ENCODE measurements at regions not wholly inside any gene's neighbourhood (a gene's known extent, or its start where the extent isn't known, plus 50 kb on each side); places are given as distances from the start of the nearest gene placed in this dataset.
"Not testable (repeated sequence)": the region's sequence is repeated elsewhere in the genome, so short reads cannot be mapped to it uniquely, and the experiment has no call there.

DNA sequence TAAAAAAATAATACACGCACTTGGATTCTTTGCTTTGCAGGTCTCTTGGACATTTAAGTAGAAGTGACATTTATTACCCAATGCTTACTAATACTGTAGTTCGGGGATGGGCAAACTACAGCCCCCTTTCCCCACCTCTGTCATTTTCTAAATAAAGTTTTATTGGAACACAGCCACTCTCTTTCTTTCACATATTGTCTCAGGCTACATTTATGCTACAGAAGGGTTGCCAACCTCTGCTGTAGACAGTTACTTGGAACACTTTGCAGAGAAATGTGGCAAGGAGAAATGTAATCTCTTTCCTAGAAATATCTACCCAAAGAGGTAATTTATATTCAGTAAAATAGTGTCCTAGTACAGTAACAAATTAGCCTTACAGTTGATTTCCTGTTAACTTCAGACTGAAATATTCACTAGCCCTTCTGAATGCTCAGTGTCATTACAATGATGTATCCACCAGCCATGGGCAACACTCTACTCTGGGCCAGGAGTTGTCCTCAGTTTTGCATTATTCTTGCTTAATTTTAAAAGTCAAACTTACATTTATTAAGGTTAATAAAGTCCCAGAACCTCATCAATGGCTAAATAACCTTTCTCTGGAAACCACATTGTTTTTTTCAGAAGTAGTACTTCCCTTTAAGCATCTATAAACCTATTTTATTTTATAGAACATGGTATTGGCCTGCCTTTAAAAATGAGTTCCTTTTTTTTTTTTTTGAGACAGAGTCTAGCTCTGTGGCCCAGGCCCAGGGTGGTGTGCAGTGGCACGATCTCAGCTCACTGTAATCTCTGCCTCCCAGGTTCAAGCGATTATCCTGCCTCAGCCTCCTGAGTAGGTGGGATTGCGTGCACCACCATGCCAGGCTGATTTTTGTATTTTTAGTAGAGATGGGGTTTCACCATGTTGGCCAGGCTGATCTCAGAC is 269.6 kb upstream of the AMIGO2 start:
- Histone ChIP-seq H3K4me3 (ENCODE audit: low read length in 2 of 2) (no peak overlapping the region), H3K27ac (ENCODE audit: low read depth in 1 of 2, low read length in 2 of 2) (no peak overlapping the region), H3K36me3 (ENCODE audit: control insufficient read depth in 1 of 2, insufficient read depth in 2 of 2, low read length in 1 of 2) (no peaks in the 10 kb centered on the region), H3K27me3 (ENCODE audit: control insufficient read depth in 1 of 2, insufficient read depth in 2 of 2, low read length in 1 of 2) (no peaks in the 10 kb centered on the region), H3K9me3 (ENCODE audit: control insufficient read depth, low read length) (no peaks in the 10 kb centered on the region), H3K4me1 (ENCODE audit: control insufficient read depth in 1 of 2, insufficient read depth in 2 of 2, low read length in 2 of 2) (no peaks in the 10 kb centered on the region)
- 32 to 69% methylated on average over 5 of the region's 5 CpGs for WGBS, 2 donors
- DNase-seq (no peak), ATAC-seq (ENCODE audit: low FRiP score) (no peak)
- intact Hi-C loops (cut with DNase I), result no loop called here

GRCh38 chr12:47348206-47348605 is 268.4 kb upstream of the AMIGO2 start:
- WGBS, 2 donors, result 77 to 88% methylated on average over 1 of the region's 1 CpG
- H3K27me3 ChIP-seq (ENCODE audit: control insufficient read depth in 1 of 2, insufficient read depth in 2 of 2, low read length in 1 of 2), result no peaks in the 10 kb centered on the region

DNA sequence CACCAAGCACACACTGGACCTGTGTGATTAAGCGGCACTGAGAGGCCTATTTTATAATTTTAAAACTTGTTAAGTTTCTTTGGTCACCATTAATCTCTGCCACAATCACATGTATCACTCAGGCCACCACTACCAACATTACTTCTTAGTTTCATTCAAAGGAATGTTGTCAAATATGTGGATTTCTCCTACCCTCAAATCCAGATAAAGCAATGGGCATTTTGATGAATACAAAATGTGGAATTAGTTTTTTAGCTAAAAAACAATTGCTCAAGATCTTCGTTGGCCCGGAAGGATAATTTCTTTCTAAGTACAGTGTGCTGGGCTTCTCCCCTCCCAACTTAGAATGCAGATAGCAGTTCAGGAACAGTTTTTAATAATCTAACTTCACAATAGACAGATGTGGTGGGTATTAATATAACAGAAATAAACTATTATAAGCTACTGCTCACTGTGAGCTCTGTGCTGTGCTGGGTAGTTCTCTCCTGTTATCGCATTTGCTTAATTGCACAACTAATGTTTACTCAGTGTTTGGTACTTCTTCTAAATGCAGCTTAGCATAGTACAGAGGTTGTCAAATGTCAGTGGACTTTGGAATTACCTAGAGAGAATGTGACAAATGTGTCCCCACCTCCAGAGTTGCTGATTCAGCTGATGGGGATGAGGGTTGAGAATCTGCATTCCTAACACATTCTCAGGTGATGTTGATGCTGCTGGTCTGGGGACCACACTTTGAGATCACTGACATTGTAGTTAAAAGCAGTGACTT is 266.7 kb upstream of the AMIGO2 start:
- WGBS, 2 donors, result 73 to 76% methylated on average over 4 of the region's 4 CpGs
- ATAC-seq (ENCODE audit: low FRiP score), result no peak

More at GRCh38 chr12:47348206-47348605, 268.4 kb upstream of the AMIGO2 start:
- DNase-seq (no peak), ATAC-seq (ENCODE audit: low FRiP score) (no peak)
- Histone ChIP-seq H3K4me3 (ENCODE audit: low read length in 2 of 2) (no peak overlapping the region), H3K27ac (ENCODE audit: low read depth in 1 of 2, low read length in 2 of 2) (no peak overlapping the region), H3K36me3 (ENCODE audit: control insufficient read depth in 1 of 2, insufficient read depth in 2 of 2, low read length in 1 of 2) (no peaks in the 10 kb centered on the region), H3K9me3 (ENCODE audit: control insufficient read depth, low read length) (no peaks in the 10 kb centered on the region), H3K4me1 (ENCODE audit: control insufficient read depth in 1 of 2, insufficient read depth in 2 of 2, low read length in 2 of 2) (no peaks in the 10 kb centered on the region)
- intact Hi-C loops (cut with DNase I), result no loop called here

GRCh38 chr12:47343684-47344567 is 264.2 kb upstream of the AMIGO2 start:
- DNase-seq (no peak), ATAC-seq (ENCODE audit: low FRiP score) (no peak)
- WGBS, 2 donors, result 25 to 42% methylated on average over 2 of the region's 2 CpGs
- intact Hi-C loops (cut with DNase I), result no loop called here
- H3K27me3 ChIP-seq (ENCODE audit: control insufficient read depth in 1 of 2, insufficient read depth in 2 of 2, low read length in 1 of 2), result no peaks in the 10 kb centered on the region
- H3K9me3 ChIP-seq (ENCODE audit: control insufficient read depth, low read length), result no peaks in the 10 kb centered on the region
- H3K27ac ChIP-seq (ENCODE audit: low read depth in 1 of 2, low read length in 2 of 2), result no peak overlapping the region
- H3K4me3 ChIP-seq (ENCODE audit: low read length in 2 of 2), result no peak overlapping the region
- H3K36me3 ChIP-seq (ENCODE audit: control insufficient read depth in 1 of 2, insufficient read depth in 2 of 2, low read length in 1 of 2), result no peaks in the 10 kb centered on the region
- H3K4me1 ChIP-seq (ENCODE audit: control insufficient read depth in 1 of 2, insufficient read depth in 2 of 2, low read length in 2 of 2), result no peaks in the 10 kb centered on the region

More for the DNA sequence above, 266.7 kb upstream of the AMIGO2 start:
- Histone ChIP-seq H3K27me3 (ENCODE audit: control insufficient read depth in 1 of 2, insufficient read depth in 2 of 2, low read length in 1 of 2) (no peaks in the 10 kb centered on the region), H3K36me3 (ENCODE audit: control insufficient read depth in 1 of 2, insufficient read depth in 2 of 2, low read length in 1 of 2) (no peaks in the 10 kb centered on the region), H3K9me3 (ENCODE audit: control insufficient read depth, low read length) (no peaks in the 10 kb centered on the region), H3K27ac (ENCODE audit: low read depth in 1 of 2, low read length in 2 of 2) (no peak overlapping the region), H3K4me3 (ENCODE audit: low read length in 2 of 2) (no peak overlapping the region), H3K4me1 (ENCODE audit: control insufficient read depth in 1 of 2, insufficient read depth in 2 of 2, low read length in 2 of 2) (no peaks in the 10 kb centered on the region)
- DNase-seq, result no peak
- intact Hi-C loops (cut with DNase I), result no loop called here

DNA sequence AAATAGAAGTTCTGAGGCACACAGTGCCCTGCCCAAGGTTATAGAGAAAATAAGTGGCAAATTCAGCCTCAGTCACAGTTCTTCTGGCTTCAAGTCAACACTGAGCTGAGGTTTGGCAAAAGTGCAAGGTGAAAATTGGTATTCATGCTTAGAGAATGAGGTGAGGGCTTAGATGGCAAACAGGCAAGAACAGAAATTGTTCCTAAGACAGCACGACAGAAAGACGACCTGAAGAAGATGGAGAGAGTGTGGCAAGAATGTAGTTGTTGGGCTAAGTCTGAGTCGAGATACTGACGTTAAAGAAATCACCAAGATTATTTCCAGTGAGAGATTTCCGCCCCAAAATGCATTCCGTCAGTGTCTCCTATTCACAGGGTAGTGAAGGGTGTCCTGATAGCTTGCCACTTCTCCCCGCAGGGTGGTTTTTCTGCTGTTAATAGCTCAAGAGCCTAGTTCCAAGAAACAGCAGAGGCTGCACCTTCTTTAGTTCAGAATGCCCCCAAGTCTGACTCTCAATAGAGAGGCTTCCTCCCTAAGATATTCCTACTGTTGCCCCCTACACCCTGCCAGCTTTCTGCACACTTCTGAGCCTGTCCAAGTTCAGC is 260.8 kb upstream of the AMIGO2 start:
- no peak overlapping the region for H3K4me3 ChIP-seq (ENCODE audit: low read length in 2 of 2)
- H3K27me3 ChIP-seq (ENCODE audit: control insufficient read depth in 1 of 2, insufficient read depth in 2 of 2, low read length in 1 of 2), result no peaks in the 10 kb centered on the region
- intact Hi-C loops (cut with DNase I), result no loop called here
- H3K4me1 ChIP-seq (ENCODE audit: control insufficient read depth in 1 of 2, insufficient read depth in 2 of 2, low read length in 2 of 2), result no peaks in the 10 kb centered on the region
- no peak for ATAC-seq (ENCODE audit: low FRiP score)
- no peak for DNase-seq
- no peaks in the 10 kb centered on the region for H3K36me3 ChIP-seq (ENCODE audit: control insufficient read depth in 1 of 2, insufficient read depth in 2 of 2, low read length in 1 of 2)
- no peak overlapping the region for H3K27ac ChIP-seq (ENCODE audit: low read depth in 1 of 2, low read length in 2 of 2)
- H3K9me3 ChIP-seq (ENCODE audit: control insufficient read depth, low read length), result no peaks in the 10 kb centered on the region
- 41 to 42% methylated on average over 7 of the region's 7 CpGs for WGBS, 2 donors

GRCh38 chr12:47337581-47337980 is 257.8 kb upstream of the AMIGO2 start:
- Histone ChIP-seq H3K27me3 (ENCODE audit: control insufficient read depth in 1 of 2, insufficient read depth in 2 of 2, low read length in 1 of 2) (no peaks in the 10 kb centered on the region), H3K36me3 (ENCODE audit: control insufficient read depth in 1 of 2, insufficient read depth in 2 of 2, low read length in 1 of 2) (no peaks in the 10 kb centered on the region), H3K4me3 (ENCODE audit: low read length in 2 of 2) (no peak overlapping the region), H3K27ac (ENCODE audit: low read depth in 1 of 2, low read length in 2 of 2) (no peak overlapping the region), H3K4me1 (ENCODE audit: control insufficient read depth in 1 of 2, insufficient read depth in 2 of 2, low read length in 2 of 2) (no peaks in the 10 kb centered on the region), H3K9me3 (ENCODE audit: control insufficient read depth, low read length) (no peaks in the 10 kb centered on the region)
- intact Hi-C loops (cut with DNase I), result no loop called here
- DNase-seq (no peak), ATAC-seq (ENCODE audit: low FRiP score) (no peak)

- H3K9me3 ChIP-seq (ENCODE audit: control insufficient read depth, low read length); H3K4me3 ChIP-seq (ENCODE audit: low read length in 2 of 2); H3K36me3 ChIP-seq (ENCODE audit: control insufficient read depth in 1 of 2, insufficient read depth in 2 of 2, low read length in 1 of 2); ATAC-seq (ENCODE audit: low FRiP score); H3K27ac ChIP-seq (ENCODE audit: low read depth in 1 of 2, low read length in 2 of 2); H3K27me3 ChIP-seq (ENCODE audit: control insufficient read depth in 1 of 2, insufficient read depth in 2 of 2, low read length in 1 of 2); intact Hi-C loops (cut with DNase I); DNase-seq; H3K4me1 ChIP-seq (ENCODE audit: control insufficient read depth in 1 of 2, insufficient read depth in 2 of 2, low read length in 2 of 2): not testable (repeated sequence)
- WGBS, 2 donors, result 95 to 96% methylated on average over 18 to 22 of the region's 22 CpGs
These were observed 253.6 kb upstream of the AMIGO2 start for GRCh38 chr12:47333271-47333858.

Measured in aorta (tissue), 5 donors.